ENCODE measurements at regions not wholly inside any gene's neighbourhood (a gene's known extent, or its start where the extent isn't known, plus 50 kb on each side); places are given as distances from the start of the nearest gene placed in this dataset.

- in situ Hi-C loops (cut with MboI; ENCODE audit: low pct_unique_long_range_greater_than_20kb, low sequenced_read_pairs) = no loop called here
- DNase-seq = no peak
Measured at GRCh38 chr17:77509089-77509488, 368.3 kb downstream of the SEC14L1 start.

GRCh38 chr17:77509599-77509998 lies 368.8 kb downstream of the SEC14L1 start:
- in situ Hi-C loops (cut with MboI; ENCODE audit: low pct_unique_long_range_greater_than_20kb, low sequenced_read_pairs) = no loop called here
- no peak for DNase-seq

- in situ Hi-C loops (cut with MboI; ENCODE audit: low pct_unique_long_range_greater_than_20kb, low sequenced_read_pairs) = no loop called here
- DNase-seq = no peak
Measured at GRCh38 chr17:77510133-77510796, 369.5 kb downstream of the SEC14L1 start.

- in situ Hi-C loops (cut with MboI; ENCODE audit: low pct_unique_long_range_greater_than_20kb, low sequenced_read_pairs) = no loop called here
- DNase-seq = no peak
Measured at GRCh38 chr17:77511514-77512061, 370.8 kb downstream of the SEC14L1 start.

- no peak for DNase-seq
- in situ Hi-C loops (cut with MboI; ENCODE audit: low pct_unique_long_range_greater_than_20kb, low sequenced_read_pairs) = no loop called here
Measured at GRCh38 chr17:77512062-77512946, 371.5 kb downstream of the SEC14L1 start.

GRCh38 chr17:77513045-77513444 lies 372.3 kb downstream of the SEC14L1 start:
- no peak for DNase-seq
- in situ Hi-C loops (cut with MboI; ENCODE audit: low pct_unique_long_range_greater_than_20kb, low sequenced_read_pairs) = no loop called here

- no peak for DNase-seq
- in situ Hi-C loops (cut with MboI; ENCODE audit: low pct_unique_long_range_greater_than_20kb, low sequenced_read_pairs) = no loop called here
Measured at GRCh38 chr17:77515227-77515626, 374.5 kb downstream of the SEC14L1 start.

- in situ Hi-C loops (cut with MboI; ENCODE audit: low pct_unique_long_range_greater_than_20kb, low sequenced_read_pairs) = no loop called here
- peak; percentile 28 for DNase-seq
Measured at GRCh38 chr17:77516902-77517301, 376.1 kb downstream of the SEC14L1 start.

GRCh38 chr17:77521076-77521475 lies 380.3 kb downstream of the SEC14L1 start:
- in situ Hi-C loops (cut with MboI; ENCODE audit: low pct_unique_long_range_greater_than_20kb, low sequenced_read_pairs) = no loop called here
- no peak for DNase-seq

- DNase-seq = no peak
- in situ Hi-C loops (cut with MboI; ENCODE audit: low pct_unique_long_range_greater_than_20kb, low sequenced_read_pairs) = no loop called here
Measured at GRCh38 chr17:77523540-77523939, 382.8 kb downstream of the SEC14L1 start.

GRCh38 chr17:77526259-77526711 lies 385.5 kb downstream of the SEC14L1 start:
- in situ Hi-C loops (cut with MboI; ENCODE audit: low pct_unique_long_range_greater_than_20kb, low sequenced_read_pairs) = loop anchor here (25.0 kb wide), 1 partner anchor 236 kb away; no protein-coding TSS in a partner anchor
- no peak for DNase-seq

GRCh38 chr17:77526728-77527350 lies 386.1 kb downstream of the SEC14L1 start:
- in situ Hi-C loops (cut with MboI; ENCODE audit: low pct_unique_long_range_greater_than_20kb, low sequenced_read_pairs) = loop anchor here (25.0 kb wide), 1 partner anchor 235 kb away; no protein-coding TSS in a partner anchor

GRCh38 chr17:77527409-77527808 lies 386.6 kb downstream of the SEC14L1 start:
- in situ Hi-C loops (cut with MboI; ENCODE audit: low pct_unique_long_range_greater_than_20kb, low sequenced_read_pairs) = loop anchor here (25.0 kb wide), 1 partner anchor 235 kb away; no protein-coding TSS in a partner anchor
- no peak for DNase-seq

More at GRCh38 chr17:77526728-77527350, 386.1 kb downstream of the SEC14L1 start:
- no peak for DNase-seq

GRCh38 chr17:77527836-77528505 lies 387.2 kb downstream of the SEC14L1 start:
- in situ Hi-C loops (cut with MboI; ENCODE audit: low pct_unique_long_range_greater_than_20kb, low sequenced_read_pairs) = loop anchor here (25.0 kb wide), 1 partner anchor 234 kb away; no protein-coding TSS in a partner anchor
- no peak for DNase-seq

GRCh38 chr17:77528516-77529327 lies 388.0 kb downstream of the SEC14L1 start:
- peak; percentile 43 for DNase-seq
- in situ Hi-C loops (cut with MboI; ENCODE audit: low pct_unique_long_range_greater_than_20kb, low sequenced_read_pairs) = loop anchor here (25.0 kb wide), 1 partner anchor 234 kb away; no protein-coding TSS in a partner anchor

GRCh38 chr17:77529328-77529650 lies 388.5 kb downstream of the SEC14L1 start:
- DNase-seq = no peak
- in situ Hi-C loops (cut with MboI; ENCODE audit: low pct_unique_long_range_greater_than_20kb, low sequenced_read_pairs) = loop anchor here (25.0 kb wide), 1 partner anchor 233 kb away; no protein-coding TSS in a partner anchor

- in situ Hi-C loops (cut with MboI; ENCODE audit: low pct_unique_long_range_greater_than_20kb, low sequenced_read_pairs) = loop anchor here (25.0 kb wide), 1 partner anchor 232 kb away; no protein-coding TSS in a partner anchor
Measured at GRCh38 chr17:77530591-77530990, 389.8 kb downstream of the SEC14L1 start.

GRCh38 chr17:77531002-77531401 lies 390.2 kb downstream of the SEC14L1 start:
- in situ Hi-C loops (cut with MboI; ENCODE audit: low pct_unique_long_range_greater_than_20kb, low sequenced_read_pairs) = loop anchor here (25.0 kb wide), 1 partner anchor 231 kb away; no protein-coding TSS in a partner anchor
- DNase-seq = no peak

More at GRCh38 chr17:77530591-77530990, 389.8 kb downstream of the SEC14L1 start:
- DNase-seq = no peak
